Activated CD4-positive, alpha-beta T cell treated with anti-CD3 and anti-CD28 coated beads, Interleukin-2, amount 10 ng/mL, durations not matched to agents 7 days and 5 days (primary cell): ENCODE measurements at regions not wholly inside any gene's neighbourhood (a gene's known extent, or its start where the extent isn't known, plus 50 kb on each side); places are given as distances from the start of the nearest gene placed in this dataset.

Source experiments
- CTCF ChIA-PET: fragments of 350-600 bp; sonication (Branson Sonifier 250); formaldehyde crosslinking; loops from one replicate; lab custom pipeline; 2021; ENCODE audit warnings: antibody characterized with exemption; lab: Charles Lee
- POLR2A ChIA-PET: fragments of 350-600 bp; sonication (Branson Sonifier 250); formaldehyde crosslinking; loops from one replicate; lab custom pipeline; 2021; ENCODE audit warnings: antibody characterized with exemption; lab: Charles Lee
- DNase-seq: peaks from one replicate; pipeline ENCODE4 v3.0.0-alpha.2; 2020
- H3K27ac Mint-ChIP-seq: one replicate; pipeline ENCODE4 v1.8.0; 2021; ENCODE audit warnings: mild to moderate bottlenecking, moderate library complexity, mixed read lengths
- H3K27me3 Mint-ChIP-seq: one replicate; pipeline ENCODE4 v1.8.0; 2021; ENCODE audit warnings: mixed read lengths
- H3K36me3 Mint-ChIP-seq: one replicate; pipeline ENCODE4 v1.8.0; 2021; ENCODE audit warnings: low read depth, mixed read lengths
- H3K4me1 Mint-ChIP-seq: one replicate; pipeline ENCODE4 v1.8.0; 2021; ENCODE audit warnings: mixed read lengths
- H3K4me3 Mint-ChIP-seq: one replicate; pipeline ENCODE4 v1.8.0; 2021; ENCODE audit warnings: mild to moderate bottlenecking, moderate library complexity, mixed read lengths
- H3K9me3 Mint-ChIP-seq: one replicate; pipeline ENCODE4 v1.8.0; 2021; ENCODE audit warnings: mixed read lengths

DNA sequence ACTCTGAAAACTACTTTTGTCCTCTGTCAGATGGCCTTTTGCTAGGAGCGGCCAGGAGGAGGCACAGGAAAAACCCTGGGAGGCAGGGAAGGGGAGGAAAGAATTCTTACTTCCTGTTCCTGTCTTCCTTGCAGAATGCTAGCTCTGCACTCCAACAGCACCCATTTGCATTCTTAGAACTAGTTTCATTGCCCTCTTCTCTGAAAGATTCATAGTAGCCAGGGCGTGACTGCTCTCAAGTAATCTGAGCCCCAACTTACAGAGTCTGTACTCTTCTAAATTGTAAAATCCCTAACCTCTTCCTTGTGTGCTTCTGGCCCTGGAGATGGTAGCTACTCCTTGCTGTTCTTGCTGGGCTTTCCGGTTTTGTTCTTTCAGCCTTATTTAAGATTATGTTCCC is 75.3 kb upstream of the STEAP1 start:
- Mint-ChIP-seq H3K36me3 (no peaks in the 10 kb centered on the region), H3K27ac (no peak overlapping the region), H3K4me1 (no peaks in the 10 kb centered on the region), H3K4me3 (no peak overlapping the region), H3K27me3 (no peaks in the 10 kb centered on the region), H3K9me3 (peaks cover 2% of the 10 kb centered on the region)
- ChIA-PET POLR2A (no interaction called here), CTCF (no interaction called here)
- DNase-seq: no peak

DNA sequence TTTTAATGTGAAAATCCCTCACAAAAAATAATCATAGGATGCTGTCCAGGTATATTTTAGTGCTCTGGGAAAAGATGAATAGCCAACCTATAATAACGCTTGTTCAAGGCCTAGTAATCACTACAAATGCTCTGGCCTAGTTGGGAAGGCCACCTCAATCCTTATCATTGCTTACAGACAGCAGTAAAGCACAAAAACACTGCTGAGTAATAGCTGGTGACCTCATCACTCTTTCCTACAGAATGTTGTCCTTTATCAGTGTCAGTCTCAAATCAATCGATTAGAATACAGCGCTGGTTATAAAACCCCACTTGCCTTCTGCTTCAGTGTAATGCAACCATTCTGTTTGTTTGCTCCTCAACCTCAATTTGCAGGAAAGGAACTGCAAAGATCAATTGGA is 72.6 kb upstream of the STEAP1 start:
- DNase-seq: no peak
- Mint-ChIP-seq H3K36me3 (no peaks in the 10 kb centered on the region), H3K4me3 (no peak overlapping the region), H3K9me3 (no peaks in the 10 kb centered on the region), H3K27ac (no peak overlapping the region), H3K27me3 (no peaks in the 10 kb centered on the region), H3K4me1 (no peaks in the 10 kb centered on the region)
- ChIA-PET CTCF (no interaction called here), POLR2A (no interaction called here)

DNA sequence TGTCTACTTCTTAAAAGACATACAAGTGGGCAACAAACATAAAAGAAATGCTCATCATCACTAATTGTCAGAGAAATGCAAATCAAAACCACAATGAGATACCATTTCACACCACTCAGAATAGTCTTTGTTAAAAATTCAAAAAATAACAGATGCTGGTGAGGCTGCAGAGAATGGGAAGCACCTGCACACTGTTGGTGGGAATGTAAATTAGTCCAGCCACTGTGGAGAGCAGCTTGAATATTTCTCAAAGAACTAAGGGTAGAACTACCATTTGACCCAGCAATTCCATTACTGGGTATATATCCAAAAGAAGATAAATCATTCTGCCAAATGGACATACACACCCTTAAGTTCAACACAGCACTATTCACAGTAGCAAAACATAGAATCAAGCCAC is 61.8 kb upstream of the STEAP1 start:
- no peaks in the 10 kb centered on the region for H3K27me3 Mint-ChIP-seq
- H3K4me3 Mint-ChIP-seq: no peak overlapping the region
- no peaks in the 10 kb centered on the region for H3K4me1 Mint-ChIP-seq
- H3K9me3 Mint-ChIP-seq: no peaks in the 10 kb centered on the region
- ChIA-PET POLR2A (no interaction called here), CTCF (no interaction called here)
- H3K27ac Mint-ChIP-seq: no peak overlapping the region
- H3K36me3 Mint-ChIP-seq: no peaks in the 10 kb centered on the region
- DNase-seq: no peak

DNA sequence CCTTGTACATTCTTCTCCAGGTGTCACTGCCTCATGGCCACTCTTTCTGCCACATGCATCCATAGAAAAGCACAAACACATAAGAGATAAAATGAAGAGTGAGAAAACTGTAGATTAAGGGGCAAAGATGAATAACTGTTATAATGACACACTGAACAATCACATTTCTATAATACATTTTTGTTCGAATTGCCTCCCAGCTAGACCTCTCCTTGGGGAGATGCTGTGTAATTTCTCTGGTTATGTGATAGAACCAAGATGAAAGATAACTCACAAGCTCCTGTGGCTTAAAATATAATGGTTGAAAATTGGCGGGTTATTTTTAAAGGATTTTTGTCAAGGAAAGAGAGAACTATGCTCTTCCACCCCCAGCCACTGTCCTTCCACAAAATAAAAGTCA is 60.2 kb upstream of the STEAP1 start:
- Mint-ChIP-seq H3K4me3 (no peak overlapping the region), H3K9me3 (no peaks in the 10 kb centered on the region), H3K4me1 (no peaks in the 10 kb centered on the region), H3K36me3 (no peaks in the 10 kb centered on the region), H3K27me3 (no peaks in the 10 kb centered on the region), H3K27ac (no peak overlapping the region)
- POLR2A ChIA-PET: no interaction called here
- CTCF ChIA-PET: interaction anchor here (0.6 kb wide), 1 partner anchor 25 kb away, joined by 7 read pairs; no protein-coding TSS in a partner anchor
- no peak for DNase-seq
